ENCODE measurements at regions not wholly inside any gene's neighbourhood (a gene's known extent, or its start where the extent isn't known, plus 50 kb on each side); places are given as distances from the start of the nearest gene placed in this dataset.
"Not testable (repeated sequence)": the region's sequence is repeated elsewhere in the genome, so short reads cannot be mapped to it uniquely, and the experiment has no call there.

DNA sequence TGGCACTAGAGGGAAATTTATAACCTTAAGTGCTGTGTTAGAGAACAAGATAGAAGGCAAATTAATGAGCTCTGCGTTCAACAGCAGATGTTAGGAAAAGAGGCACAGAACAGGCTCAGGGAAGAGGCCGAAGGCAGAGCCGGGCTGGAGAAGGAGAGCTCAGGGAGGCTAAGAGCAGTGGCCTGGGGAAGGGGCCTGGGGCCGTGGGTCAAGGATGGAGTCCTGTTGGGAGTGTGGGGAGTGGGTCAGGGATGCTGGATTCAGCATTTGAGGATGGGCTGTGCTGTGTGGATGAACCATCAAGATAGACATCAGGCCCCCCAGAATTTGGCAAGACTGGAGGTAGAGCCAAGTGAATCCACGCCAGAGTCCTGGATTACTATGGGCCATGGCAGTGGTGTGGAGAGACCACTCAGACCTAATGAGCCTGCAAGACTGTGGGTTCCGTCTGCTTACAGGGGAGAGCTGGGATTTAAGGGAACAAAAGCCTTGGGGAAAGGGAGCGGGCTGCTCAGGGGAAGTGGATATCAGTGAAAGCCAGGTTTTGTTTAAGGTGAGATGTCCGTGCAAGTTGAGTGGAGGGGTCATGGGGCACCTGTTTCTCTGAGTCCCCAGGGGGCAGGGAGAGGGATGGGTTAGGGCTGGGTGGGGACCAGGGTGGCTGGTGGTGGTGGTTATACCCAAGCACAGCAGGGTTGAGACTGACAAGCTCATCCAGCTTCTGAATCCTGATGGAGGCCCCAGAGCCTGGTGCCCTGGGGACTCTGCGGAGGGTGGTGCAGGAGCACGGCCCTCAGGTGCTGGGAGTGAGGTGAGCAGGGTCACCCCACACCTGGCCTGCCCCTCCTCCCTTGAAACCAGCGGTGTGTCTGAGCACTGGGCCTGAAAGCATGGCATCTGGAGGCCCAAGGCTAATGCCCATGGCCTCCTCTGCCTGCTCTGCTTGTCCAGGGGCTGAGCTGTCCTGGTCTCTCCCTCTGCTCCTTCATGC, 101.7 kb downstream of the BMS1 start:
- DNase-seq (ENCODE audit: low read depth in 2 of 2): no peak

DNA sequence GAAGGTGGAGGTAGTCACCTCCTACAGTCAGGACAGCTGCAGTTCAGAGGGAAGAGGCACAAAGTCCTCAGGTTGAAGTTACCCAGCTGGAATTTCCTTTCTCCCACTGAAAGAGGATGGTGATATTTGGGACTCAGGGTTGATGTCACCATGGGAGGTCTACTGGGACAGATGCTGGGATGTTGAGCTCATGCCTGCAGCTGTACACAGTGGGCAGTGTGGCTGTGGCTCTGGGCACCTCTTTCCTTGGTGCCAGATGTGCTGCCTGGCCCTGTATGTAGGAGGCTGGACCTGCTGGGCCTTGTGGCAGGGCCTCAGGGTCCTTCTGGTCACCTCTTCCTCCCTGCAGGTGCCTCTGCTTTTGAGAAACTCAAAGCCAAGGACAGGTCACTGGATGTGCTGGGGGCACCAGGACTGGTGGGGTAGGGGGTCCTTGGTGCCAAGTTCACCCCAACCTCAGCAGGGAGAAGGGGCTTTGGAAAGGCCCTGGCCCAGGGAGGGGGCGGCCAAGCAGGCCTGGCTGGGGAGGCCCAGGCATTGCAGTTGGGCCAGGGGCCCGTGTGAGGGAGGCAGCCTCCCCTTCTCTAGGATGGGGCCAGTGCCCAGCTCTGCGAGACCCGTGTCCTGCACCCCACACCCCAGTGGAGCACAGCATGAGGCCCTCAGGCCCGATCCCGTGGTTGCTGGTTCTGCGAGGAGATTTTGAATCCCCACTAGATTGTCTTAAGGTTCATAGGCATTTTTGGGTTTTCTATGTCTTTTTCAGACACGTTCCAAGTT, 103.1 kb downstream of the BMS1 start:
- DNase-seq (ENCODE audit: low read depth in 2 of 2): no peak

DNA sequence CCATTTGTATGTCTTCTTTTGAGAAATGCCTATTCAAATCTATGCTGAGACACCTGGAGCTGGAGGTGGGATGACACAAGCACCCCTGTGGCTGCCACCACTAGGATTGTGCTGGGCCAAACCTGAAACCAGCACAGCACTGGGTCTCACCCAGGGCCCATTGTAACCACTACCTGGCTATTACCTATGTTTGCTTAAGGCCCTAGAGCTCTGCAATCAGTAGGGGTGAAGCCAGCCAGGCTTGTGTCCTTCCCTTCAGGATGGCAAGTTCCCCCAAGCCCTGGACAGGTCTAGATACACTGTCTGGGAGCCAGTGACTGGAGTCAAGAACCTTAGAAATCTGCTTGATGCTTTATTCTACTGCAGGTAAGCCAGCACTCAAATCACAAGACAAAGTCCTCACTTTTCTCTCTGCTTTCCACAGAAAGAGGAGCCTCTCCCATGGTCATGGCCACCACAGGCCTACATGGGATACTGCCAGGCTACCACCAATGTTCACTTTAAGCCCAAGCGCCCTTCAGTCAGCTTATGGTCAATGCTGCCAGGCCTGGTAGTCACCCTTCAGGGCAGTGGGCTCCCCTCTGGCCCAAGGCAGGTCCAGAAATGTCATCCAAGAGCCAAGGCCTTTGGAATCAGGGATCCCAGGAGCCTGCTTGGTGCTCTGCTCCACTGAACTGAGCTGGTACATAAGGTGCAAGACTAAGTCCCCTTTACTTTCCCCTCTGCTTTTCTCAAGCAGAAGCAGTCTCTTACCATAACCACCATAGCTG, 105.3 kb downstream of the BMS1 start:
- no peak for DNase-seq (ENCODE audit: low read depth in 2 of 2)

GRCh38 chr10:42888504-42889095, 106.0 kb downstream of the BMS1 start:
- no peak for DNase-seq (ENCODE audit: low read depth in 2 of 2)

DNA sequence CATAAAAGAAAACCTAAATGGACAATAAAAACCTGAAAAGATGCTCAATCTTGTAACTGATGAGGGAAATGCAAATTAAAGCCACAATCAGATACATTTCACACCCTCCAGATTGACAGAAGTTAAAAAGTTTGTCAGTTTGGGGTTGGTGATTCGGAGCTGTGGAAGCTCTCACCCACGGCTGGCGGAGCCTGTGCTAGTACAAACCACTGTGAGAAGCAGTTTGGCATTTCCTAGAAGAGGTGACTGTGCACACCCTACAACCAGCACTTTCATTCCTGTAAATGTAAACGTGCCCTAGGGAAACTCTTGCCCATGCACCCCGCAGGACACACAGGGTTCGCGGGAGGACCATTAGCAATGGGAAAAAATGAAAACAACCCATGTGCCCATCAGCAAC, 114.1 kb downstream of the BMS1 start:
- no peak for DNase-seq (ENCODE audit: low read depth in 2 of 2)

- DNase-seq (ENCODE audit: low read depth in 2 of 2): no peak
Observed at GRCh38 chr10:42898037-42898960, 115.7 kb downstream of the BMS1 start.

DNA sequence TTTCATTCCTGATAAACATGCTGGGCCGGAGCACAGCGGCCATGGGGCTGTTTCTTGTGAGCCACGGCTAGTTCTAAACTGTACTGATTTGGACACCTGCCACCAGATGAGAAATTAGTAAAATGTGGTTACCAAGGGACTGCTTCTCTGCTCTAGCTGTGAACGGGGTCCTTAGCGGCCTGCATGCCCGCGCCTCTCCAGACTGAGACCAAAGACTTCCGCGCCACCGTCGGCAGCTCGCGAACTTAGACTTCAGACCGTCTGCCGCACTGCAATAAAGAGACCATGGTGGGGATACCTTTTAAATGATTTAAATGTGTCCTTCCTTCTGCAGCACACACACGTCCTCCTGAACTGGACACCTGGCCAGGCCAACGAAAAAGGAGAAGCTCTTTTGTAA, 116.4 kb downstream of the BMS1 start:
- no peak for DNase-seq (ENCODE audit: low read depth in 2 of 2)

- DNase-seq (ENCODE audit: low read depth in 2 of 2): not testable (repeated sequence)
Observed at GRCh38 chr10:42900346-42900745, 117.8 kb downstream of the BMS1 start.

GRCh38 chr10:42911359-42911758, 128.8 kb downstream of the BMS1 start:
- DNase-seq (ENCODE audit: low read depth in 2 of 2): no peak

DNA sequence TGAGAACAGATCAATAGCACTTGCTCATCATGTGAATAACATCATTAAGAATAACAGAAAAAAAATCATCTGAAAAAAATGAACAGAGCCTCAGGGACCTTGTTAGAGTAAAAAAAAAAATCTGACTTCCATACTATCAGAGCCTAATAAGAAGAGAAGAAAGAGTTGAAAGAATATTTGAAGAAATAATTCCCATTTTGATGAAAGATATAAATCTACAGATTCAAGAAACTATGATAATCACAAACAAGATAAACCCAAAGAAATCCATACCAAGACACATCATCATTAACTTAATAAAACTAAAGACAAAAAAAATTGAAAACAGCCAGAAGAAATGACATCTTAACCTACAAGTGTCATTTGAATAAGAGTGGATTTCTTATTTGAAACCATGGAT, 134.4 kb downstream of the BMS1 start:
- no peak for DNase-seq (ENCODE audit: low read depth in 2 of 2)

GRCh38 chr10:42917821-42918220, 135.2 kb downstream of the BMS1 start:
- DNase-seq (ENCODE audit: low read depth in 2 of 2): no peak

GRCh38 chr10:42921951-42922350, 139.4 kb downstream of the BMS1 start:
- no peak for DNase-seq (ENCODE audit: low read depth in 2 of 2)

DNA sequence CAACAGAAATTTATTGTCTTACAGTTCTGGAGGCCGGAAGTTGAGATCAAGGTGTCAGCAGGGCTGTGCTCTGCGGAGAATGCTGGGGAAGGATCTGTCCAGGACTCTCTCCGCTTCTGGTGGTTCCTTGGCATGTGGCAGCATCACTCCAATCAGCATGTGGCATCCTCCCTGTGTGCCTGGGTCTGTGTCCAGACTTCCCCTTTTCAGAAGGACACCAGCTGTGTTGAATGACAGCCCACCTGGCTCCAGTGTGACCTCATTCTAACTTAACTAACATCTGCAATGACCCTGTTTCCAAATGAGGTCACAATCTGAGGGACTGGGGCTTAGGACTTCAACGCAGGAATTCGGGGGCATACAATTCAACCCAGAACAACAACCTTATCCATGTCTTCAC, 141.9 kb downstream of the BMS1 start:
- DNase-seq (ENCODE audit: low read depth in 2 of 2): no peak

DNA sequence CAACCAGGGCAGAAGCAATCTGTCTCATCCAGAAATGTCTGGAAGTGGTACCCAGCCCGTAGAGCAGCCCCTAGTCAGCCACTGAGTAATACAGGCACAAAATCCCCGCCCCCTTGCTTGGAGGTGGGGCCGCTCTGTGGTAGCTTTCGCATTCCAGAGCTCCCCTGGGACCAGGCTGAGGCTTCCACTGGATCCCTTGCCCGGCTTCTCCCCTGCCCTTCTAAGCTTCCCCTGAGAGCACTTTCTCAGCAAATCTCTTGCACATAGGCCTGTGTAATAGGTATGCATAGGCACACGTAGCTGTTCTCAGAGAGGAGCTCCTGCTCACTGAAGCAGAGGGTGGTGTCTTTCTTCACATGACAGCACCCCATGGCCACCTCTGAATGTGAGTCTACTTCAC, 144.2 kb downstream of the BMS1 start:
- DNase-seq (ENCODE audit: low read depth in 2 of 2): no peak

DNA sequence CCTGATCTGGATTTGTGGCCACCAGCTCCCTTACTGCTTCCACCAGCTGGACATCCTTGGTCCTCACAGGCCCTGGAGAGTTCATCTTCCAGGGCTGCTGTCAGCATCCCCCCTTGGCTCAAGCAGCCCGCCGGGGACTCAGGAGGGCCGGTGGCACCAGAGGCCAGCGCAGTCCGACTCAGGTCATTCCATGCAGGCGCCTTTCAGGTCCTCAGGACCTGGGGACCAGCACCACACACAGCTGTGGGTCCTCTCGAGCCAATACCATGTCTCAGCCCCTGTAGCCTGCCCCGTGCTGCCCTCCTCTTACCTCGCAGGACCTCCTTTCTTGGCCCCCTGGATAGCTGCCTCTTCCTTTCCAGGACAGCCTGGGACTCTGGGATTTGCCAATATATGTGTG, 145.5 kb downstream of the BMS1 start:
- DNase-seq (ENCODE audit: low read depth in 2 of 2): no peak

DNA sequence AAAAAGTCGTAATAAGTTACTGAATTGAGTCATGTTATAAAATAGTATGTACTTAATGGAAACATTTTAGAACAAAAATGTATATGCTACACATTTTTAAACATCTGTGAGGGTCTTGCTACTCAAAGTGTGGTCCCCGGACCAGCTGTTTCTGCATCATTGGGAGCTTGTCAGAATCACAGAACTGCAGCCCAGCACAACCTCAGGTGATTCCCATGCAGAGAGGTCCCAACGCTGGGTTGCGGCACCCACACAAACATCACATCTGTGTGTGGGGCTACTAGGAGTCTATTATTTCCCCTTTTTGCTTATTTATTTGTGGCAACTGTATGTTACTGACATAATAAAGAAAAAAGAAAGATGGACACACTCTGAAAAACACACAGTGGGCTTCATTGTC, 146.6 kb downstream of the BMS1 start:
- no peak for DNase-seq (ENCODE audit: low read depth in 2 of 2)

- DNase-seq (ENCODE audit: low read depth in 2 of 2): no peak
Observed at GRCh38 chr10:42929993-42930392, 146.9 kb upstream of the RET start.

DNA sequence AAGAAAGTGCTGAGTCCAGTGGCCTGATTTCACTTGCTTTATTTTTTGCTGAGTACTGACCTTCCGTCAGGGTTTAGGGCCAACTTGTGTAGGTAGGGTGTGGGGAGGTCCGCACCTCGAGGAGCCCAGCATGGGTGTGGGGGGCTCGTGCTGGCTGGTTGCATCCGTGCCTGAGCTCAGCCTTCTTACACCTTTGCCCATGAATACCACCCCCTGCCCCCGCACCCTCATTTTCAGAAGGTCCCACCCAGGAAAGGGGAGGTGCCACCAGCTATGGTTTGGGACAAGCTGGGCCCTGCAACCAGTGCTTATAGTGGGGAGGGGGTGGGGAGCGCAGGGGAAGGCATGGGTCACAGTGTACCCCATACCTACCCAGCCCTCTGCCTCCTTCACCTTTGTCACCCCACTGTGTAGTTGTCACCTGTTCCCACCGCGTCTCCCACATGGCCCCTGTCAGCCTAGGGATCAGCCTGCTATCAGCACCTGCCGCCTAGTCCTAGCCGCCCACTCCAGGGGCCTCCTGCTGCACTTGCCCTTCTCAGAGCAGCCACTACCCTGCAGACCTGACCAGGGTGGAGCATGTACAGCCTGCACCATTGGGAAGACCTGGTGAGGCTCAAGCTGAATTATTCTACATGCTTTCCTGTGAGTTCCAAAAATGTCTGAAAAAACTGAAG, 146.2 kb upstream of the RET start:
- DNase-seq (ENCODE audit: low read depth in 2 of 2): no peak

DNA sequence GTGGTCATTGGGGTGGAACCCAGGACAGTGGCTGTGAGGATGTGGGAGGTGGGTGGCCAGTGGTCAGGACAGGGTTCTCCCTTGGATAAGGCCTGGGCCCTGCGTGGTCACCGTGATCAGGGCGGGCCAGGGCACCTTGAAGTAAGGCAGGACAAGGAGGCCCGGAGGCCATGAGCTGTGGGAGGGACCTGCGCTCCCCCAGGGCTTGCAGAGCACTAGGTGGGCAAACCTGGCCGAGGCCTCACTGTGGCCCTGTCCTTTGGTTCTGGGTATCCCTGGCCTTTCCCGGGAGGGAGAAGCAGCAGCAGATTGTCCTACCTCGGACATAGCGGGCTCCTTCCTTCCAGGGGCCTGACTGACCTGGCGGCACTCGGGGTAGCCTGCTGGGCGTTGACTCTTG, 144.8 kb upstream of the RET start:
- no peak for DNase-seq (ENCODE audit: low read depth in 2 of 2)
